H1 (cell line): ENCODE measurements at regions not wholly inside any gene's neighbourhood (a gene's known extent, or its start where the extent isn't known, plus 50 kb on each side); places are given as distances from the start of the nearest gene placed in this dataset.

Experiments
- CTCF ChIA-PET: fragments of 300-600 bp; sonication (Branson Sonifier 250); formaldehyde crosslinking; loops from one replicate; lab custom pipeline; 2021; ENCODE audit not compliant: partially characterized antibody; lab: Charles Lee
- POLR2A ChIA-PET: fragments of 300-600 bp; sonication (Branson Sonifier 250); formaldehyde crosslinking; loops from one replicate; lab custom pipeline; 2021; ENCODE audit warnings: inconsistent platforms; ENCODE audit not compliant: partially characterized antibody; lab: Charles Lee
- DNase-seq, 2 experiments: peaks; one replicate each; pipeline versions ENCODE4 v3.0.0 to v3.0.0-alpha.2; 2010 to 2022; ENCODE audit warnings: low spot score in 2 of 2, low read depth in 1 of 2, mixed read lengths in 1 of 2
- FAIRE-seq: peaks from 2 replicates; lab custom pipeline; 2011; peaks lifted over from hg19 to GRCh38; lab: Jason Lieb, UNC
- H2AFZ ChIP-seq: 2 replicates; pipeline ENCODE4 v1.8.1; 2012; ENCODE audit warnings: low read length, inconsistent platforms
- H2AK5ac ChIP-seq: 2 replicates; pipeline ENCODE4 v1.6.1; 2013; ENCODE audit warnings: low read depth, low read length
- H2BK120ac ChIP-seq: replicated peaks from 2 replicates; pipeline ENCODE3; 2013; ENCODE audit warnings: low read depth, low read length, inconsistent platforms
- H2BK12ac ChIP-seq: 2 replicates; pipeline ENCODE4 v1.6.1; 2013; ENCODE audit warnings: low read depth, low read length
- H2BK15ac ChIP-seq: 2 replicates; pipeline ENCODE4 v1.6.1; 2013; ENCODE audit warnings: low read length
- H2BK20ac ChIP-seq: 2 replicates; pipeline ENCODE4 v1.6.1; 2013; ENCODE audit warnings: low read length
- H2BK5ac ChIP-seq: 2 replicates; pipeline ENCODE4 v1.6.1; 2013; ENCODE audit warnings: low read depth, low read length
- H3K14ac ChIP-seq: 2 replicates; pipeline ENCODE4 v1.6.1; 2013; ENCODE audit warnings: inconsistent platforms; ENCODE audit not compliant: insufficient read length
- H3K18ac ChIP-seq: 2 replicates; pipeline ENCODE4 v1.6.1; 2013; ENCODE audit warnings: low read length; ENCODE audit errors: extremely low read depth
- H3K23ac ChIP-seq: 2 replicates; pipeline ENCODE4 v1.6.1; 2013; ENCODE audit warnings: inconsistent platforms; ENCODE audit not compliant: insufficient read length
- H3K23me2 ChIP-seq: 2 replicates; pipeline ENCODE4 v1.6.1; 2013; ENCODE audit warnings: low read depth, low read length
- H3K27ac ChIP-seq: 2 replicates; pipeline ENCODE4 v1.6.1; 2011; ENCODE audit warnings: low read depth, low read length, inconsistent platforms
- H3K27me3 ChIP-seq, 4 experiments: replicated peaks in 1 of 4; 1 replicate in 1 of 4; 2 replicates in 3 of 4; pipeline versions ENCODE4 v1.6.1 to v1.8.1; 2011 to 2013; ENCODE audit warnings: low read length in 3 of 4, mild to moderate bottlenecking in 3 of 4, inconsistent platforms in 2 of 4, mixed read lengths in 2 of 4, moderate library complexity in 1 of 4; ENCODE audit not compliant: control insufficient read depth in 3 of 4, insufficient read depth in 3 of 4; ENCODE audit errors: extremely low read depth in 1 of 4
- H3K36me3 ChIP-seq, 4 experiments: 2 replicates each; pipeline versions ENCODE4 v1.6.1 to v1.8.1; 2011 to 2013; ENCODE audit warnings: mild to moderate bottlenecking in 4 of 4, low read length in 3 of 4, moderate library complexity in 2 of 4, control low read depth in 1 of 4, inconsistent platforms in 1 of 4; ENCODE audit not compliant: insufficient read depth in 4 of 4, control insufficient read depth in 2 of 4
- H3K4ac ChIP-seq: replicated peaks from 2 replicates; pipeline ENCODE3; 2013; ENCODE audit warnings: low read length, low read depth, mixed read lengths, inconsistent platforms; ENCODE audit not compliant: insufficient read length
- H3K4me1 ChIP-seq, 4 experiments: replicated peaks in 1 of 4; 1 replicate in 1 of 4; 2 replicates in 3 of 4; pipeline versions ENCODE4 v1.6.1 to v1.8.1; 2011 to 2013; ENCODE audit warnings: low read length in 3 of 4, inconsistent platforms in 2 of 4, mixed read lengths in 1 of 4; ENCODE audit not compliant: insufficient read depth in 4 of 4, control insufficient read depth in 3 of 4
- H3K4me2 ChIP-seq, 2 experiments: 2 replicates each; pipeline versions ENCODE4 v1.6.1 to v1.8.1; 2011 to 2013; ENCODE audit warnings: low read depth in 2 of 2, low read length in 2 of 2, control low read depth in 1 of 2, inconsistent platforms in 1 of 2, mild to moderate bottlenecking in 1 of 2; ENCODE audit not compliant: insufficient read depth in 1 of 2
- H3K4me3 ChIP-seq, 4 experiments: fragments of 200-600, 300-600 bp in 1 of 4; sonication (generic), shearing (Covaris generic), sonication (Bioruptor Twin) in 1 of 4; 2 replicates each; pipeline versions ENCODE4 v1.5.1 to v1.8.1; 2011 to 2016; ENCODE audit warnings: low read length in 4 of 4, low read depth in 3 of 4, control low read depth in 2 of 4, inconsistent platforms in 2 of 4, mild to moderate bottlenecking in 2 of 4, mixed read lengths in 1 of 4, moderate library complexity in 1 of 4; ENCODE audit not compliant: insufficient read depth in 2 of 4; ENCODE audit errors: extremely low read depth in 1 of 4
- H3K56ac ChIP-seq: replicated peaks from 2 replicates; pipeline ENCODE3; 2013; ENCODE audit warnings: low read depth, mild to moderate bottlenecking, mixed read lengths, low read length, inconsistent platforms; ENCODE audit not compliant: insufficient read length
- H3K79me1 ChIP-seq: 2 replicates; pipeline ENCODE4 v1.6.1; 2013; ENCODE audit warnings: low read depth, low read length, control low read depth
- H3K79me2 ChIP-seq, 2 experiments: 2 replicates each; pipeline versions ENCODE4 v1.6.1 to v1.8.1; 2012 to 2013; ENCODE audit warnings: low read length in 2 of 2, mild to moderate bottlenecking in 2 of 2, inconsistent platforms in 1 of 2; ENCODE audit not compliant: insufficient read depth in 2 of 2, control insufficient read depth in 1 of 2
- H3K9ac ChIP-seq, 4 experiments: replicated peaks in 1 of 4; 1 replicate in 1 of 4; 2 replicates in 3 of 4; pipeline versions ENCODE4 v1.6.1 to v1.8.1; 2011 to 2013; ENCODE audit warnings: low read depth in 3 of 4, low read length in 3 of 4, control low read depth in 2 of 4, mild to moderate bottlenecking in 2 of 4, moderate library complexity in 2 of 4, inconsistent platforms in 1 of 4; ENCODE audit errors: extremely low read depth in 1 of 4
- H3K9me3 ChIP-seq, 2 experiments: 2 replicates each; pipeline versions ENCODE4 v1.6.1 to v1.8.1; 2012 to 2013; ENCODE audit warnings: mild to moderate bottlenecking in 2 of 2, moderate library complexity in 2 of 2, control low read depth in 1 of 2, inconsistent platforms in 1 of 2, low read depth in 1 of 2, low read length in 1 of 2, mixed read lengths in 1 of 2; ENCODE audit not compliant: insufficient read depth in 2 of 2
- H4K20me1 ChIP-seq, 2 experiments: replicated peaks in 1 of 2; 2 replicates each; pipeline versions ENCODE3 to v1.8.1; 2011 to 2013; ENCODE audit warnings: inconsistent platforms in 2 of 2, low read length in 2 of 2, mild to moderate bottlenecking in 1 of 2; ENCODE audit not compliant: insufficient read depth in 2 of 2, control insufficient read depth in 1 of 2
- H4K5ac ChIP-seq: 2 replicates; pipeline ENCODE4 v1.6.1; 2013; ENCODE audit warnings: low read length, low read depth, mixed read lengths, inconsistent platforms; ENCODE audit not compliant: insufficient read length
- H4K8ac ChIP-seq: 2 replicates; pipeline ENCODE4 v1.8.0; 2013; ENCODE audit warnings: mild to moderate bottlenecking, moderate library complexity, low read length, inconsistent platforms; ENCODE audit not compliant: insufficient read depth; ENCODE audit errors: extremely low read depth
- H4K91ac ChIP-seq: replicated peaks from 2 replicates; pipeline ENCODE3; 2013; ENCODE audit warnings: low read length, mixed read lengths, inconsistent platforms; ENCODE audit not compliant: insufficient read length
- BCL11A ChIP-seq, 2 experiments: IDR thresholded peaks; one replicate each; pipeline ENCODE4 v1.6.1; 2011; ENCODE audit warnings: low read depth in 2 of 2, low read length in 2 of 2, mild to moderate bottlenecking in 2 of 2
- GABPA ChIP-seq: IDR thresholded peaks from 2 replicates; pipeline ENCODE4 v1.6.1; 2011; ENCODE audit warnings: mild to moderate bottlenecking, low read length, moderate library complexity, borderline replicate concordance; ENCODE audit not compliant: insufficient read depth
- RBBP5 ChIP-seq: IDR thresholded peaks from 2 replicates; pipeline ENCODE4 v1.7.1; 2012; ENCODE audit warnings: low read depth, mild to moderate bottlenecking, inconsistent platforms, low read length, moderate library complexity, borderline replicate concordance
- SIN3A ChIP-seq, 2 experiments: IDR thresholded peaks in 1 of 2; conservative IDR thresholded peaks in 1 of 2; 2 replicates each; pipeline ENCODE4 v1.6.1; 2011 to 2012; ENCODE audit warnings: low read length in 2 of 2, improper control_type of control experiment in 1 of 2, low read depth in 1 of 2, mild to moderate bottlenecking in 1 of 2
- TEAD4 ChIP-seq: IDR thresholded peaks from 2 replicates; pipeline ENCODE4 v1.6.1; 2012; ENCODE audit warnings: low read depth, low read length, inconsistent platforms, mixed read lengths
- WGBS, 2 experiments: shearing (Covaris generic) in 1 of 2; methylation state at CpG; one replicate each; pipeline versions ENCODE4 v1.1.6 to v1.1.7; 2013 to 2015; ENCODE audit warnings: low lambda C conversion rate in 2 of 2, mixed read lengths in 2 of 2, inconsistent platforms in 1 of 2, low coverage in 1 of 2, missing lambda C conversion rate in 1 of 2; ENCODE audit not compliant: insufficient replicate concordance in 2 of 2, insufficient coverage in 1 of 2, insufficient read length in 1 of 2; ENCODE audit errors: extremely low coverage in 1 of 2, missing lambda C conversion rate in 1 of 2; 5-methylcytosine and 5-hydroxymethylcytosine counted together

DNA sequence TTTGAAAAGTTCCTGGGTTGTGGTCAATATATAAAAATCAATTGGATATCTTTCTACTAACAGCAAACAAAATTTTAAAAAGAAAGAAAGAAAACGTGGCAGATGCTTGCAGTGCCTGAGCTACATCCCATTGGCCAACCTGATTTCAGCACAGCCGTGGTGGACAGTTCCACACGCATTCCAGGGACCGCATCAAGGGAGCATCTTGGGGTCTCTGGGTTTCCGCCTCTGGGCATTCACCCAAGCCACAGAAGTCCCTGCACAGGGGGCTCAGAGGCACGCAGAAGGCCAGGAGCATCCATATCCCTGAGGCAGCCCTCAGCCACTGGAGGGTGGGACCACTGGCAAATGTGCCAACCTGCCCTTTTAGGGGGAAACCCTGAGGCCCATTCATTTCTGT lies 254.5 kb upstream of the RNF32 start:
- POLR2A ChIA-PET = no interaction called here
- Histone ChIP-seq H3K4me3 (no peak overlapping the region), H2BK15ac (no peak overlapping the region), H3K79me1 (no peaks in the 10 kb centered on the region), H3K36me3 (no peaks in the 10 kb centered on the region), H4K20me1 (no peaks in the 10 kb centered on the region), H4K5ac (no peak overlapping the region), H3K18ac (no peak overlapping the region), H3K27me3 (no peaks in the 10 kb centered on the region), H3K23ac (no peak overlapping the region), H3K14ac (no peak overlapping the region), H4K91ac (no peak overlapping the region), H3K4ac (no peak overlapping the region), H3K23me2 (no peaks in the 10 kb centered on the region), H2AK5ac (no peak overlapping the region), H4K8ac (no peak overlapping the region), H3K27ac (no peak overlapping the region), H2BK5ac (no peak overlapping the region), H2BK120ac (no peak overlapping the region), H2AFZ (no peak overlapping the region), H3K4me1 (peaks cover 0 to 3% (median 1%) of the 10 kb centered on the region in 4 experiments; a peak in 3 of 7 replicates), H3K4me2 (no peak overlapping the region), H3K9me3 (no peaks in the 10 kb centered on the region), H3K9ac (no peak overlapping the region), H2BK20ac (no peak overlapping the region), H3K56ac (no peak overlapping the region), H2BK12ac (no peak overlapping the region), H3K79me2 (no peaks in the 10 kb centered on the region)
- peak in 1 of 2 experiments; percentile 81 for DNase-seq
- WGBS, 2 experiments = 40% methylated on average over 6 of the region's 6 CpGs; no CpG with 5 or more reads in 1 of the 2 experiments
- CTCF ChIA-PET = interaction anchor here (0.5 kb wide), 1 partner anchor 1897 kb away, joined by 3 read pairs; no protein-coding TSS in a partner anchor
- peak; percentile 81 for FAIRE-seq
- TF ChIP-seq TEAD4 (peak; percentile 100), SIN3A (conservative IDR thresholded peaks at IDR 0.05 in 1 of 2, IDR thresholded peaks at IDR 0.05 in 1 of 2; ENCODE audit: low read depth in 1 of 2, low read length in 2 of 2) (peak in 1 of 2 experiments; percentile 71; a peak in 1 of 4 replicates), RBBP5 (no peak), GABPA (peak; percentile 58; the same call in 1 of the 2 replicates), BCL11A (IDR thresholded peaks at IDR 0.05; ENCODE audit: low read depth in 2 of 2, low read length in 2 of 2) (no peak)
